ENCODE measurements at regions not wholly inside any gene's neighbourhood (a gene's known extent, or its start where the extent isn't known, plus 50 kb on each side); places are given as distances from the start of the nearest gene placed in this dataset.

GRCh38 chr14:22008766-22009165 is 335.1 kb upstream of the OR4E1 start:
- TF ChIP-seq EZH2phosphoT487 (IDR thresholded peaks at IDR 0.05; ENCODE audit: low read depth) (no peak), CTCF (IDR thresholded peaks at IDR 0.05; ENCODE audit: low read depth, low read length) (no peak)

Data from OCI-LY3 (cell line).